B cell (primary cell): ENCODE measurements at regions not wholly inside any gene's neighbourhood (a gene's known extent, or its start where the extent isn't known, plus 50 kb on each side); places are given as distances from the start of the nearest gene placed in this dataset.

ENCODE experiments used
- ATAC-seq: fragments of 200-7000 bp; cut with Tn5 transposase; one replicate; pipeline ENCODE4 v1.10.0; 2021; ENCODE audit warnings: low read depth, mild to moderate bottlenecking, moderate number of reproducible peaks, moderate library complexity
- CTCF ChIA-PET: fragments of 350-600 bp; sonication (Branson Sonifier 250); formaldehyde crosslinking; loops from one replicate; lab custom pipeline; 2021; ENCODE audit warnings: antibody characterized with exemption, inconsistent platforms; lab: Charles Lee
- POLR2A ChIA-PET: fragments of 350-600 bp; sonication (Branson Sonifier 250); formaldehyde crosslinking; loops from one replicate; lab custom pipeline; 2021; ENCODE audit warnings: antibody characterized with exemption; lab: Charles Lee
- DNase-seq: peaks from one replicate; pipeline ENCODE4 v3.0.0; 2013
- H2AFZ ChIP-seq: 2 replicates; pipeline ENCODE4 v1.6.1; 2012; ENCODE audit warnings: mild to moderate bottlenecking, low read depth, low read length; ENCODE audit not compliant: insufficient read depth, poor library complexity, severe bottlenecking
- H3K27ac ChIP-seq, 2 donors: 1 replicate in 1 of 2; 2 replicates in 1 of 2; pipeline ENCODE4 v1.5.1; 2012 to 2013; ENCODE audit warnings: low read length in 2 of 2, mild to moderate bottlenecking in 2 of 2, moderate library complexity in 1 of 2
- H3K27me3 ChIP-seq, 4 experiments: fragments of 200-600 bp in 1 of 4; sonication (generic) in 1 of 4; replicated peaks in 1 of 4; 1 replicate in 2 of 4; 2 replicates in 2 of 4; pipeline versions ENCODE4 v1.6.1 to v1.7.0; 2013 to 2016; ENCODE audit warnings: low read length in 3 of 4, mild to moderate bottlenecking in 2 of 4, mixed read lengths in 1 of 4, moderate library complexity in 1 of 4; ENCODE audit not compliant: insufficient read depth in 4 of 4, control insufficient read depth in 3 of 4; ENCODE audit errors: control extremely low read depth in 1 of 4
- H3K36me3 ChIP-seq, 2 experiments: replicated peaks in 1 of 2; 1 replicate in 1 of 2; 2 replicates in 1 of 2; pipeline versions ENCODE4 v1.6.1 to v1.7.1; 2013; ENCODE audit warnings: low read length in 1 of 2; ENCODE audit not compliant: insufficient read depth in 2 of 2, control insufficient read depth in 1 of 2; ENCODE audit errors: control extremely low read depth in 1 of 2, extremely low read depth in 1 of 2
- H3K4me1 ChIP-seq, 2 donors: fragments of 200-600 bp in 1 of 2; sonication (generic) in 1 of 2; 1 replicate in 1 of 2; 2 replicates in 1 of 2; pipeline versions ENCODE4 v1.5.1 to v1.6.1; 2013 to 2017; ENCODE audit warnings: low read length in 2 of 2; ENCODE audit not compliant: control insufficient read depth in 2 of 2, insufficient read depth in 2 of 2
- H3K4me2 ChIP-seq: replicated peaks from 2 replicates; pipeline ENCODE3; 2012; ENCODE audit warnings: mild to moderate bottlenecking, low read depth, low read length; ENCODE audit not compliant: poor library complexity, severe bottlenecking
- H3K4me3 ChIP-seq, 5 experiments: fragments of 200-600 bp in 1 of 5; sonication (generic) in 1 of 5; 1 replicate in 3 of 5; 2 replicates in 2 of 5; pipeline versions ENCODE4 v1.5.1 to v1.7.0; 2011 to 2016; ENCODE audit warnings: low read length in 4 of 5, mild to moderate bottlenecking in 4 of 5, low read depth in 2 of 5, control low read depth in 1 of 5, moderate library complexity in 1 of 5; ENCODE audit not compliant: insufficient read depth in 1 of 5; ENCODE audit errors: control extremely low read depth in 1 of 5, extremely low read depth in 1 of 5
- H3K79me2 ChIP-seq: fragments of 200-600 bp; sonication (generic); one replicate; pipeline ENCODE4 v1.6.0; 2016; ENCODE audit warnings: low read length; ENCODE audit not compliant: control insufficient read depth, insufficient read depth
- H3K9ac ChIP-seq: fragments of 200-600 bp; sonication (generic); 2 replicates; pipeline ENCODE4 v1.6.1; 2017; ENCODE audit warnings: mild to moderate bottlenecking, low read length, moderate library complexity
- H3K9me3 ChIP-seq, 3 donors: one replicate each; pipeline versions ENCODE4 v1.6.1 to v1.7.1; 2013; ENCODE audit warnings: low read length in 2 of 3; ENCODE audit not compliant: control insufficient read depth in 2 of 3, insufficient read depth in 1 of 3; ENCODE audit errors: control extremely low read depth in 1 of 3
- H4K20me1 ChIP-seq: 2 replicates; pipeline ENCODE4 v1.6.0; 2012; ENCODE audit warnings: mild to moderate bottlenecking, low read length; ENCODE audit not compliant: insufficient read depth, control insufficient read depth, poor library complexity, severe bottlenecking
- H3K27ac Mint-ChIP-seq: one replicate; pipeline ENCODE4 v1.8.0; 2021; ENCODE audit warnings: mixed read lengths
- H3K27me3 Mint-ChIP-seq: one replicate; pipeline ENCODE4 v1.8.0; 2021; ENCODE audit warnings: mixed read lengths
- H3K4me1 Mint-ChIP-seq: one replicate; pipeline ENCODE4 v1.8.0; 2021; ENCODE audit warnings: mixed read lengths
- H3K4me3 Mint-ChIP-seq: one replicate; pipeline ENCODE4 v1.8.0; 2021; ENCODE audit warnings: mixed read lengths
- H3K9me3 Mint-ChIP-seq: one replicate; pipeline ENCODE4 v1.8.0; 2022; ENCODE audit warnings: mixed read lengths; ENCODE audit not compliant: insufficient read depth
- CTCF ChIP-seq: fragments of 200-600 bp; IDR thresholded peaks from one replicate; pipeline ENCODE4 v1.8.0; 2022; ENCODE audit warnings: antibody characterized with exemption, mild to moderate bottlenecking
- EZH2 ChIP-seq: IDR thresholded peaks from 2 replicates; pipeline ENCODE4 v1.6.1; 2012; ENCODE audit warnings: borderline replicate concordance, low read depth, mild to moderate bottlenecking, moderate library complexity, low read length; ENCODE audit not compliant: insufficient read depth, poor library complexity, severe bottlenecking
- WGBS: methylation state at CpG from one replicate; pipeline ENCODE4 v1.1.5; 2013; ENCODE audit warnings: missing lambda C conversion rate; ENCODE audit not compliant: insufficient coverage; 5-methylcytosine and 5-hydroxymethylcytosine counted together
- intact Hi-C: fragments of 100-400 bp; cut with micrococcal nuclease; formaldehyde crosslinking; loops from one replicate; pipeline ENCODE4 v1.10.0; 2022

GRCh38 chr6:167448378-167448777 is 123.5 kb downstream of the TTLL2 start:
- whole genome bisulfite sequencing: 92% methylated on average over 5 of the region's 5 CpGs
- Histone ChIP-seq H3K9me3 (no peaks in the 10 kb centered on the region), H3K27ac (no peak overlapping the region), H4K20me1 (no peaks in the 10 kb centered on the region), H3K4me3 (no peak overlapping the region), H3K79me2 (no peaks in the 10 kb centered on the region), H3K27me3 (no peaks in the 10 kb centered on the region), H3K36me3 (no peaks in the 10 kb centered on the region), H3K4me2 (no peak overlapping the region), H3K4me1 (no peaks in the 10 kb centered on the region), H2AFZ (no peak overlapping the region), H3K9ac (no peak overlapping the region)
- ChIA-PET CTCF (no interaction called here), POLR2A (no interaction called here)
- Mint-ChIP-seq H3K27me3 (no peaks in the 10 kb centered on the region), H3K4me1 (no peaks in the 10 kb centered on the region), H3K27ac (no peak overlapping the region), H3K4me3 (no peak overlapping the region), H3K9me3 (no peaks in the 10 kb centered on the region)
- no peak for DNase-seq
- intact Hi-C loops: no loop called here
- no peak for ATAC-seq
- TF ChIP-seq CTCF (no peak), EZH2 (no peak)

GRCh38 chr6:167449094-167449861 is 124.4 kb downstream of the TTLL2 start:
- Histone ChIP-seq H3K27me3 (no peaks in the 10 kb centered on the region), H4K20me1 (no peaks in the 10 kb centered on the region), H3K79me2 (no peaks in the 10 kb centered on the region), H3K27ac (no peak overlapping the region), H3K4me1 (no peaks in the 10 kb centered on the region), H3K36me3 (no peaks in the 10 kb centered on the region), H2AFZ (no peak overlapping the region), H3K4me3 (no peak overlapping the region), H3K4me2 (no peak overlapping the region), H3K9me3 (no peaks in the 10 kb centered on the region), H3K9ac (no peak overlapping the region)
- H3K9me3 Mint-ChIP-seq: no peaks in the 10 kb centered on the region
- no peaks in the 10 kb centered on the region for H3K4me1 Mint-ChIP-seq
- H3K4me3 Mint-ChIP-seq: no peak overlapping the region
- DNase-seq (no peak), ATAC-seq (no peak)
- CTCF ChIA-PET: no interaction called here
- no peak overlapping the region for H3K27ac Mint-ChIP-seq
- intact Hi-C loops: no loop called here
- H3K27me3 Mint-ChIP-seq: no peaks in the 10 kb centered on the region
- no peak for TF ChIP-seq EZH2
- no peak for TF ChIP-seq CTCF
- 92% methylated on average over 5 of the region's 7 CpGs for WGBS
- POLR2A ChIA-PET: no interaction called here
